IMR-90 (cell line): ENCODE measurements at regions not wholly inside any gene's neighbourhood (a gene's known extent, or its start where the extent isn't known, plus 50 kb on each side); places are given as distances from the start of the nearest gene placed in this dataset.

Experiments
- CEBPB ChIP-seq: IDR thresholded peaks from 2 replicates; pipeline ENCODE4 v1.6.1; 2012; ENCODE audit warnings: low read depth, low read length, improper control_type of control experiment
- CHD1 ChIP-seq: IDR thresholded peaks from 2 replicates; pipeline ENCODE4 v1.6.1; 2012; ENCODE audit warnings: low read depth, low read length, improper control_type of control experiment
- CTCF ChIP-seq: conservative IDR thresholded peaks from 2 replicates; pipeline ENCODE4 v1.5.1; 2012; ENCODE audit warnings: mild to moderate bottlenecking, low read depth, low read length, improper control_type of control experiment
- POLR2A ChIP-seq: IDR thresholded peaks from 2 replicates; pipeline ENCODE4 v1.6.1; 2012; ENCODE audit warnings: mild to moderate bottlenecking, low read depth, low read length
- RCOR1 ChIP-seq: IDR thresholded peaks from 2 replicates; pipeline ENCODE4 v1.6.1; 2012; ENCODE audit warnings: mild to moderate bottlenecking, low read length, improper control_type of control experiment; ENCODE audit not compliant: insufficient replicate concordance

GRCh38 chr6:170069611-170070010 is 221.3 kb downstream of the DLL1 start:
- TF ChIP-seq CTCF, result no peak
- no peak for TF ChIP-seq POLR2A
- TF ChIP-seq CEBPB, result no peak
- no peak for TF ChIP-seq CHD1
- no peak for TF ChIP-seq RCOR1
